ENCODE measurements at regions not wholly inside any gene's neighbourhood (a gene's known extent, or its start where the extent isn't known, plus 50 kb on each side); places are given as distances from the start of the nearest gene placed in this dataset.
"Not testable (repeated sequence)": the region's sequence is repeated elsewhere in the genome, so short reads cannot be mapped to it uniquely, and the experiment has no call there.

DNA sequence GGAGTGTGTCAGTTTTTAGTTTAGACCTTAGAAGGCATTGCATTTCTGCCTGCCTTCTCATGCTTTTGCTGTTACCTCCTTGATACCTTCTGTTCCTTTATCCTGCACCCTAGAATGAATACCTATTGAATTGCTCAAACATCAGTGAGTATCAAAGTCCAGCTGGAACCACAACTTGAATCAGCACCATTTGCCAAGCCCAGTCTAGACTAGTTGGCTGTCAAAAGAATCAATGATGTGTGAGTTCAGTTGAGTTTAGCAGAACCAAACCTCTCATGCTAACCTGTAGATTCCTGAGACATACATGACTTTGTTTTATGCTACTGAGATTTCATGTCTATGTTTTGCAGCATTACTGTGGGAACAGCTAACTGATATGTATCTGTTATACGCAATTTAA lies 116.6 kb downstream of the FAM170A start:
- intact Hi-C loops (cut with DNase I): no loop called here
- Histone ChIP-seq H3K27me3 (replicated peaks; ENCODE audit: insufficient read depth) (no peaks in the 10 kb centered on the region), H3K9me3 (no peaks in the 10 kb centered on the region), H3K4me1 (replicated peaks) (no peaks in the 10 kb centered on the region), H3K27ac (no peak overlapping the region), H3K4me3 (no peak overlapping the region), H3K36me3 (no peaks in the 10 kb centered on the region)
- no peak for DNase-seq (ENCODE audit: low spot score)
- TF ChIP-seq POLR2A (IDR thresholded peaks at IDR 0.05): no peak
- TF ChIP-seq, protein P1, sequence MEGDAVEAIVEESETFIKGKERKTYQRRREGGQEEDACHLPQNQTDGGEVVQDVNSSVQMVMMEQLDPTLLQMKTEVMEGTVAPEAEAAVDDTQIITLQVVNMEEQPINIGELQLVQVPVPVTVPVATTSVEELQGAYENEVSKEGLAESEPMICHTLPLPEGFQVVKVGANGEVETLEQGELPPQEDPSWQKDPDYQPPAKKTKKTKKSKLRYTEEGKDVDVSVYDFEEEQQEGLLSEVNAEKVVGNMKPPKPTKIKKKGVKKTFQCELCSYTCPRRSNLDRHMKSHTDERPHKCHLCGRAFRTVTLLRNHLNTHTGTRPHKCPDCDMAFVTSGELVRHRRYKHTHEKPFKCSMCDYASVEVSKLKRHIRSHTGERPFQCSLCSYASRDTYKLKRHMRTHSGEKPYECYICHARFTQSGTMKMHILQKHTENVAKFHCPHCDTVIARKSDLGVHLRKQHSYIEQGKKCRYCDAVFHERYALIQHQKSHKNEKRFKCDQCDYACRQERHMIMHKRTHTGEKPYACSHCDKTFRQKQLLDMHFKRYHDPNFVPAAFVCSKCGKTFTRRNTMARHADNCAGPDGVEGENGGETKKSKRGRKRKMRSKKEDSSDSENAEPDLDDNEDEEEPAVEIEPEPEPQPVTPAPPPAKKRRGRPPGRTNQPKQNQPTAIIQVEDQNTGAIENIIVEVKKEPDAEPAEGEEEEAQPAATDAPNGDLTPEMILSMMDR (IDR thresholded peaks at IDR 0.05): no peak
- no peak for TF ChIP-seq POLR2AphosphoS5 (IDR thresholded peaks at IDR 0.05)
- WGBS: 85% methylated on average over 1 of the region's 1 CpG

DNA sequence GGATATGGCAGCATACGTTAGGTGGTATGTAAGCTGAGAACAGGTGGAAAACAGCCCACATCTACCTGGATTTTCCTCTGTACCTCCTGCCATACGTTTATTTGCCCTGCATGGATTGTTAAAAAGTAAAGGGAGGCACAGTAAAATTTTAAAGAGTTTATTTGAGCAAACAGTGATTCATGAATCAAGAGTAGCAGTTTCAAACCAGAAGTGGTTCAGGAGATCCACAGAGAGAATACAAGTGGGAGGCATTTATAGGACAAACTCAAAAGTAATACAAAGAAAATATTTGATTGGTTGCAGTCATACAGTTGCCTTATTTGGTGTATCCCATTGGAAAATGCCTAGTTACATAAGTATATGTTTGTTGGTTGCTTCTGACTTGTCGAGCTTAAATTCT lies 117.6 kb downstream of the FAM170A start:
- Histone ChIP-seq H3K27ac (no peak overlapping the region), H3K9me3 (no peaks in the 10 kb centered on the region), H3K36me3 (no peaks in the 10 kb centered on the region), H3K27me3 (replicated peaks; ENCODE audit: insufficient read depth) (no peaks in the 10 kb centered on the region), H3K4me1 (replicated peaks) (no peaks in the 10 kb centered on the region), H3K4me3 (no peak overlapping the region)
- TF ChIP-seq POLR2AphosphoS5 (IDR thresholded peaks at IDR 0.05) (no peak), POLR2A (IDR thresholded peaks at IDR 0.05) (no peak)
- TF ChIP-seq, protein P1 (IDR thresholded peaks at IDR 0.05): no peak
- 43% methylated on average over 3 of the region's 3 CpGs for WGBS
- intact Hi-C loops (cut with DNase I): no loop called here
- no peak for DNase-seq (ENCODE audit: low spot score)

DNA sequence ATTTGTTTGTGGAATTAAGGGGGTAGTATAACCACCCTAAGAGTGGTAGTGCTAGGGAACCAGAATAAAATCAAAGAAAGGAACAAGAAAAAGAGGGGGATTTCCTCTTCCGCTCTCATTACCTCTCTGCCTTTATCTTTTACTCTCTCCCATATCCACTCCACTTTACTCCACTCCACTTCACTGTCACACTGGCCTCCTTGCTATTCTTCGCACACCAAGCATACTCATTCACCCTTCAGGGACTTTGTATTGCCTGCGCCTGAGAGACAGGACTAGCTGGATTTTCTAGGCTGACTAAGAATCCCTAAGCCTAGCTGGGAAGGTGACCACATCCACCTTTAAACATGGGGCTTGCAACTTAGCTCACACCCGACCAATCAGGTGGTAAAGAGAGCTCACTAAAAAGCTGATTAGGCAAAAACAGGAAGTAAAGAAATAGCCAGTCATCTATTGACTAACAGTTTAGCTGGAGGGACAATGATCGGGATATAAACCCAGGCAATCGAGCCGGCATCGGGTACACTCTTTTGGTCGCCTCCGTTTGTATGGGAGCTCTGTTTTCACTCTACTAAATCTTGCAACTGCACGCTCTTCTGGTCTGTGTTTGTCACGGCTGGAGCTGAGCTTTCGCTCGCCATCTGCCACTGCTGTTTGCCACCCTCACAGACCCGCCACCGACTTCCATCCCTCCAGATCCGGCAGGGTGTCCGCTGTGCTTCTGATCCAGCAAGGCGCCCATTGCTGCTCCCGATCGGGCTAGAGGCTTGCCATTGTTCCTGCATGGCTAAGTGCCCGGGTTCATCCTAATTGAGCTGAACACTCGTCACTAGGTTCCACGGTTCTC lies 121.8 kb downstream of the FAM170A start:
- H3K36me3 ChIP-seq: no peaks in the 10 kb centered on the region
- intact Hi-C loops (cut with DNase I): no loop called here
- no peak overlapping the region for H3K4me3 ChIP-seq
- H3K9me3 ChIP-seq: no peaks in the 10 kb centered on the region
- no peak overlapping the region for H3K27ac ChIP-seq
- 95% methylated on average over 24 of the region's 24 CpGs for WGBS
- DNase-seq (ENCODE audit: low spot score): no peak
- TF ChIP-seq POLR2AphosphoS5 (IDR thresholded peaks at IDR 0.05): no peak
- TF ChIP-seq, protein P1 (IDR thresholded peaks at IDR 0.05): no peak
- TF ChIP-seq POLR2A (IDR thresholded peaks at IDR 0.05): no peak
- H3K4me1 ChIP-seq (replicated peaks): no peaks in the 10 kb centered on the region
- H3K27me3 ChIP-seq (replicated peaks; ENCODE audit: insufficient read depth): no peaks in the 10 kb centered on the region

- H3K27ac ChIP-seq: no peak overlapping the region
- no peak overlapping the region for H3K4me3 ChIP-seq
- H3K36me3 ChIP-seq: no peaks in the 10 kb centered on the region
- no peak for TF ChIP-seq POLR2AphosphoS5 (IDR thresholded peaks at IDR 0.05)
- DNase-seq (ENCODE audit: low spot score): no peak
- no peaks in the 10 kb centered on the region for H3K9me3 ChIP-seq
- H3K27me3 ChIP-seq (replicated peaks; ENCODE audit: insufficient read depth): no peaks in the 10 kb centered on the region
- 80% methylated on average over 6 of the region's 6 CpGs for WGBS
- intact Hi-C loops (cut with DNase I): no loop called here
- no peaks in the 10 kb centered on the region for H3K4me1 ChIP-seq (replicated peaks)
These were observed 122.4 kb downstream of the FAM170A start for GRCh38 chr5:119751734-119752094.

DNA sequence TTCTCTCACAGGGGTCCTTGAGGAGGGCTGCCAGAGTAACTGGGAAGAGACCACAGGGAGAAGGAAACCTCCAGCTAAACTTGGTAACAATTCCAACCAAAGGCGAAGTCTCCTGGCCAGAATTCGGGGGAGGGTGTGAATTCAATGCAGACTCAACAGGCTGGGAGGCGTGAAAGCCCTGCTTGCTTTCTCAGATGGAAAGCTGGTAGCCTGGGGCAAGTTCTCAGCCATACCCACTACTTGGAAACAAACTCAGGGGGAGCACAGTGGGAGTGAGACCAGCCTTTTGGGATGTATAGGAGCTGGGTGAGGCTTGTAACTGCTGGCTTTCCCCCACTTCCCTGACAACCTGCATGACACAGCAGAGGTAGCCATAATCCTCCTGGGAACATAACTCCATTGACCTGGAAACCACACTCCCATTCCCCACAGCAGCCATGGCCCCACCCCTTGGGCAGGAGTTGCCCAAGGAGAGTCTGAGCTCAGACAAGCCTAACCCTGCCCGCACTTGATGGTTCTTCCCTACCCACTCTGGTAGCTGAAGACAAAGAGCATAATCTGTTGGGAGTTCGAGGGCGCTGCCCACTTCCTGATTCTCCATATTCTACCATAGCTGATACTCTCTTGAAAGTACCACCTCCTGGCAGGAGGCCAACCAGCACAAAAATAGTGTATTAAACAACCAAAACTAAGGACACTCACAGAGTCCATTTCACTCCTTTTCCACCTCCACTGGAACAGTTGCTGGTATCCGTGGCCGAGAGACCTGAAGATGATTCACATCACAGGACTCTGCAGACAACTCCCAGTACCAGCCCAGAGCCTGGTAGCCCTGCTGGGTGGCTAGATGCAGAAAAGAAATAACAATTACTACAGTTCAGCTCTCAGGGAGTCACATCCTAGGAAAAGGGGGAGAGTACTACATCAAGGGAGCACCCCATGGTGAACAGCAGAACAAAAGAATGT lies 123.8 kb downstream of the FAM170A start:
- Histone ChIP-seq H3K27ac (no peak overlapping the region), H3K9me3 (no peaks in the 10 kb centered on the region), H3K36me3 (no peaks in the 10 kb centered on the region), H3K4me1 (replicated peaks) (no peaks in the 10 kb centered on the region), H3K27me3 (replicated peaks; ENCODE audit: insufficient read depth) (no peaks in the 10 kb centered on the region), H3K4me3 (no peak overlapping the region)
- DNase-seq (ENCODE audit: low spot score): no peak
- 91% methylated on average over 8 of the region's 8 CpGs for WGBS
- no peak for TF ChIP-seq POLR2A (IDR thresholded peaks at IDR 0.05)
- TF ChIP-seq, protein P1 (IDR thresholded peaks at IDR 0.05): no peak
- TF ChIP-seq POLR2AphosphoS5 (IDR thresholded peaks at IDR 0.05): no peak
- intact Hi-C loops (cut with DNase I): no loop called here

- H3K36me3 ChIP-seq; DNase-seq (ENCODE audit: low spot score); H3K27ac ChIP-seq; H3K27me3 ChIP-seq (replicated peaks; ENCODE audit: insufficient read depth); H3K9me3 ChIP-seq; intact Hi-C loops (cut with DNase I); H3K4me3 ChIP-seq; H3K4me1 ChIP-seq (replicated peaks): not testable (repeated sequence)
- 56% methylated on average over 7 of the region's 7 CpGs for WGBS
These were observed 125.5 kb downstream of the FAM170A start for GRCh38 chr5:119754825-119755224.
